ENCODE measurements at regions not wholly inside any gene's neighbourhood (a gene's known extent, or its start where the extent isn't known, plus 50 kb on each side); places are given as distances from the start of the nearest gene placed in this dataset.

- no peak for DNase-seq
Measured at GRCh38 chr16:59236804-59237458, 502.8 kb upstream of the GOT2 start.

GRCh38 chr16:59224401-59224800 is 490.3 kb upstream of the GOT2 start:
- no peak for DNase-seq

- DNase-seq, result no peak
Measured at GRCh38 chr16:59220011-59220410, 485.9 kb upstream of the GOT2 start.

- DNase-seq, result no peak
Measured at GRCh38 chr16:59216291-59216690, 482.2 kb upstream of the GOT2 start.

- no peak for DNase-seq
Measured at GRCh38 chr16:59214455-59214854, 480.3 kb upstream of the GOT2 start.

- no peak for DNase-seq
Measured at GRCh38 chr16:59213952-59214351, 479.8 kb upstream of the GOT2 start.

- DNase-seq, result no peak
Measured at GRCh38 chr16:59212492-59213024, 478.4 kb upstream of the GOT2 start.

- DNase-seq, result peak; percentile 69
Measured at GRCh38 chr16:59210955-59211541, 476.9 kb upstream of the GOT2 start.

- DNase-seq, result no peak
Measured at GRCh38 chr16:59205403-59205802, 471.3 kb upstream of the GOT2 start.

GRCh38 chr16:59204589-59204988 is 470.5 kb upstream of the GOT2 start:
- no peak for DNase-seq

GRCh38 chr16:59202233-59202862 is 468.2 kb upstream of the GOT2 start:
- DNase-seq, result no peak

- DNase-seq, result no peak
Measured at GRCh38 chr16:59201821-59202220, 467.7 kb upstream of the GOT2 start.

- no peak for DNase-seq
Measured at GRCh38 chr16:59201160-59201559, 467.0 kb upstream of the GOT2 start.

GRCh38 chr16:59198487-59198886 is 464.4 kb upstream of the GOT2 start:
- DNase-seq, result no peak

- no peak for DNase-seq
Measured at GRCh38 chr16:59195242-59195641, 461.1 kb upstream of the GOT2 start.

- DNase-seq, result no peak
Measured at GRCh38 chr16:59193637-59194036, 459.5 kb upstream of the GOT2 start.

- peak; percentile 9 for DNase-seq
Measured at GRCh38 chr16:59192551-59193199, 458.6 kb upstream of the GOT2 start.

- no peak for DNase-seq
Measured at GRCh38 chr16:59190731-59191130, 456.6 kb upstream of the GOT2 start.

GRCh38 chr16:59188029-59188428 is 453.9 kb upstream of the GOT2 start:
- DNase-seq, result no peak

- DNase-seq, result no peak
Measured at GRCh38 chr16:59181821-59182420, 447.8 kb upstream of the GOT2 start.

- no peak for DNase-seq
Measured at GRCh38 chr16:59180083-59180476, 446.0 kb upstream of the GOT2 start.

GRCh38 chr16:59179446-59180082 is 445.4 kb upstream of the GOT2 start:
- no peak for DNase-seq
